Erythroblast (primary cell): ENCODE measurements at regions not wholly inside any gene's neighbourhood (a gene's known extent, or its start where the extent isn't known, plus 50 kb on each side); places are given as distances from the start of the nearest gene placed in this dataset.

Experiments used
- GATA1 ChIP-seq: IDR thresholded peaks from 2 replicates; pipeline ENCODE4 v1.6.1; 2011; ENCODE audit warnings: low read depth, mild to moderate bottlenecking, control low read depth, low read length, moderate library complexity
- POLR2A ChIP-seq: IDR thresholded peaks from 2 replicates; pipeline ENCODE4 v1.6.1; 2011; ENCODE audit warnings: mild to moderate bottlenecking, low read length

DNA sequence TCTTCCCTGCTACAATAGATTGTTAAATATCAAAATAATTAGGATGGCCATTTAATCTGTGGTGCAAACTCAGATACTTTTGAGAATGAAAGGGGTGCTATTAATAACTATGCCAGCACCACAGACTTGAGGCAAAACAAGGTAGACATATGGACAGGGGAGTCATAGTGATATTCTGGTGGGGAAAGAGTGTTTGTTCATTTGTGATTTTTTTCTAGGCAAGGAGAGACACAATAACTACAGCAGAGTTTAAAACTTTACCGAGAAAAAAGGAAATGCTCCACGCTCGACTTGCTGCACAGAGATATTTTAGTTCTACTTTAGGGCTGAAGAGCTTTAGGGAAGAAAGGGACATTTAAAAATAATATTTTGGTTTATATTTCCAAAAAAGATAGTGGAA is 611.2 kb upstream of the GRM7 start:
- no peak for TF ChIP-seq POLR2A
- no peak for TF ChIP-seq GATA1
